Pancreas (tissue), 10 donors: ENCODE measurements at regions not wholly inside any gene's neighbourhood (a gene's known extent, or its start where the extent isn't known, plus 50 kb on each side); places are given as distances from the start of the nearest gene placed in this dataset.

Experiments used
- ATAC-seq, 4 donors: fragments of 200-7000 bp; cut with Tn5 transposase; one replicate each; pipeline versions ENCODE4 v1.8.0 to v1.9.1; 2020; ENCODE audit warnings: mild to moderate bottlenecking in 4 of 4, moderate library complexity in 4 of 4
- DNase-seq, 6 donors: peaks; one replicate each; pipeline ENCODE4 v3.0.0-alpha.2; 2020
- FAIRE-seq: peaks from 2 replicates; lab custom pipeline; 2012; peaks lifted over from hg19 to GRCh38; lab: Jason Lieb, UNC
- H3K27ac ChIP-seq, 4 donors: fragments of 200-600 bp; sonication (generic); 1 replicate in 3 of 4; 2 replicates in 1 of 4; pipeline versions ENCODE4 v1.5.0 to v1.8.0; 2020
- H3K27me3 ChIP-seq, 4 donors: fragments of 200-600 bp; one replicate each; pipeline ENCODE4 v1.8.0; 2021
- H3K36me3 ChIP-seq, 3 donors: fragments of 200-600 bp; sonication (generic) in 1 of 3; one replicate each; pipeline versions ENCODE4 v1.5.0 to v1.8.0; 2020 to 2021
- H3K4me1 ChIP-seq, 3 donors: fragments of 200-600 bp; one replicate each; pipeline ENCODE4 v1.8.0; 2021
- H3K4me3 ChIP-seq, 4 donors: fragments of 200-600 bp; sonication (generic) in 2 of 4; one replicate each; pipeline versions ENCODE4 v1.5.0 to v1.8.0; 2020 to 2021
- H3K9me3 ChIP-seq, 4 donors: fragments of 200-600 bp; one replicate each; pipeline ENCODE4 v1.8.0; 2021
- CTCF ChIP-seq, 4 donors: fragments of 200-600 bp; sonication (generic) in 3 of 4; IDR thresholded peaks; one replicate each; pipeline versions ENCODE4 v1.5.0 to v1.8.0; 2021; ENCODE audit warnings: antibody characterized with exemption in 4 of 4
- WGBS, 2 donors: extraction: QIAGEN DNeasy Blood & Tissue Kit; methylation state at CpG; one replicate each; pipeline ENCODE4 v1.1.7; 2013; 5-methylcytosine and 5-hydroxymethylcytosine counted together
- intact Hi-C, 3 donors: fragments of 100-400 bp; cut with DNase I; formaldehyde crosslinking; loops; one replicate each; pipeline versions ENCODE4 v1.11.1 to v1.14.2; 2022
- donor health status: healthy with polysubstance abuse.
- donor health status: DM: no; HTN: no; CAD: no; lungs with moderate emphysema.
- donor health status: DM: no; HTN: no; CAD: no.
- donor health status: control.
- donor health status: control.
- donor health status: Bipolar disorder and iron deficiency.
- donor health status: DM: yes; HTN: yes; CAD: no.
- donor health status: DM: no; HTN: no; CAD: no.
- donor health status: DM: no; HTN: no; CAD: no.
- donor health status: DM: yes; HTN: yes; CAD: no.

DNA sequence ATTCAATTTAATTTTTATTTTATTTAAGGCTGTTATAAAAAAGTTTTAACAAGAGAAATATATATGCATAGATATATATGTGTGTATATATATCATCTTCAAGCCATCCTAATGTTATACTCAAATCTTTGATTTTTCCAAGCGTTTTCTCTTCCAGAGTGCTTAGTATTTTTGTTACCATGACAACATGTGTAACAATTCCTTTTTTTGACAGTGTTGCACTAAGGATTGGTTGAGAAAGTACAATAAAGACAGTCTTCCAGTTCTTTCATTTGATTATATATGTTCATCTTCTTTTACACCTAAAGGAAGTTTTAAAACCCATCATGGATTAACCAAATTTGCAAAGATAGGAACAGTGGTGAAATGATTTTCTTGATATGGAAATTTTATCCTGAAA is 171.7 kb downstream of the KLF6 start:
- Histone ChIP-seq H3K9me3 (no peaks in the 10 kb centered on the region), H3K4me1 (no peaks in the 10 kb centered on the region), H3K36me3 (no peaks in the 10 kb centered on the region), H3K27ac (no peak overlapping the region), H3K4me3 (no peak overlapping the region), H3K27me3 (no peaks in the 10 kb centered on the region)
- no peak for TF ChIP-seq CTCF (IDR thresholded peaks at IDR 0.05)
- intact Hi-C loops = no loop called here
- FAIRE-seq = peak; percentile 29
- DNase-seq = no peak
- 37 to 41% methylated on average over 1 of the region's 1 CpG for WGBS, 2 donors
- no peak for ATAC-seq

- no peaks in the 10 kb centered on the region for H3K36me3 ChIP-seq
- H3K4me1 ChIP-seq = no peaks in the 10 kb centered on the region
- no peak overlapping the region for H3K27ac ChIP-seq
- DNase-seq (no peak), ATAC-seq (no peak), FAIRE-seq (no peak)
- no peak for TF ChIP-seq CTCF (IDR thresholded peaks at IDR 0.05)
- H3K4me3 ChIP-seq = no peak overlapping the region
- no peaks in the 10 kb centered on the region for H3K27me3 ChIP-seq
- intact Hi-C loops = no loop called here
- H3K9me3 ChIP-seq = no peaks in the 10 kb centered on the region
- WGBS, 2 donors = 81 to 86% methylated on average over 3 of the region's 3 CpGs
These were observed 172.6 kb downstream of the KLF6 start for GRCh38 chr10:3612183-3613001.

- DNase-seq (no peak), ATAC-seq (no peak), FAIRE-seq (no peak)
- no peaks in the 10 kb centered on the region for H3K4me1 ChIP-seq
- no peak overlapping the region for H3K4me3 ChIP-seq
- H3K9me3 ChIP-seq = no peaks in the 10 kb centered on the region
- intact Hi-C loops = no loop called here
- WGBS, 2 donors = 49 to 73% methylated on average over 1 of the region's 1 CpG
- no peaks in the 10 kb centered on the region for H3K36me3 ChIP-seq
- TF ChIP-seq CTCF (IDR thresholded peaks at IDR 0.05) = no peak
- H3K27me3 ChIP-seq = no peaks in the 10 kb centered on the region
- H3K27ac ChIP-seq = no peak overlapping the region
These were observed 178.7 kb downstream of the KLF6 start for GRCh38 chr10:3606309-3606708.

- 72 to 73% methylated on average over 2 of the region's 2 CpGs for WGBS, 2 donors
- intact Hi-C loops = no loop called here
- H3K27me3 ChIP-seq = no peaks in the 10 kb centered on the region
- H3K36me3 ChIP-seq = no peaks in the 10 kb centered on the region
- H3K9me3 ChIP-seq = no peaks in the 10 kb centered on the region
- H3K4me1 ChIP-seq = no peaks in the 10 kb centered on the region
- ATAC-seq (no peak), DNase-seq (no peak), FAIRE-seq (no peak)
- H3K27ac ChIP-seq = no peak overlapping the region
- TF ChIP-seq CTCF (IDR thresholded peaks at IDR 0.05) = no peak
- no peak overlapping the region for H3K4me3 ChIP-seq
These were observed 179.1 kb downstream of the KLF6 start for GRCh38 chr10:3605882-3606281.

GRCh38 chr10:3595736-3596135 is 189.3 kb downstream of the KLF6 start:
- Histone ChIP-seq H3K36me3 (no peaks in the 10 kb centered on the region), H3K9me3 (no peaks in the 10 kb centered on the region), H3K27me3 (no peaks in the 10 kb centered on the region), H3K27ac (no peak overlapping the region), H3K4me3 (no peak overlapping the region), H3K4me1 (no peaks in the 10 kb centered on the region)
- 71 to 86% methylated on average over 9 of the region's 9 CpGs for WGBS, 2 donors
- no peak for ATAC-seq
- no peak for TF ChIP-seq CTCF (IDR thresholded peaks at IDR 0.05)
- intact Hi-C loops = no loop called here
- no peak for DNase-seq
- FAIRE-seq = no peak
